Middle frontal gyrus (tissue), 1 donor: ENCODE measurements at regions not wholly inside any gene's neighbourhood (a gene's known extent, or its start where the extent isn't known, plus 50 kb on each side); places are given as distances from the start of the nearest gene placed in this dataset.

Experiments used
- DNase-seq: peaks from one replicate; pipeline ENCODE4 v3.0.0-alpha.2; 2015; ENCODE audit warnings: low spot score; ENCODE audit errors: extremely low spot score

DNA sequence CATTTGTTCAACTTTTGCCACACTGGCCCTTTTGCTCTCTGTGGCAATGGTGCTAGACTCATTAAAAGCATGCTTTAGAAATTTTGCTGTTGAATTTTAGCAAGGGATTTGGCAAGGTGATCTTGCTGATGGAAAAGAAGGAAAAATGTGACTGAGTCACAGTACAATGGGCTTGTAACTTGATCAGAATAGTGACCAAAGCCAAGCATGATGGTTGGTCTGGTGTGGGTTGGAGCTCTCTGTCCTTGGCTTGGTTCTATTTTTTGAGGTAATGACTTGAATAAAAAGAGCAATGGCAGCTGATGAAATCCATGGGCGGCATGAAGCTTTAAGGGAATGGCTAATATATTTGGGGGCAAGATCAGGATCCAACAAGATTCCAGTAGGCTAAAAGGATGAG, 114.4 kb upstream of the ZNF366 start:
- no peak for DNase-seq

DNA sequence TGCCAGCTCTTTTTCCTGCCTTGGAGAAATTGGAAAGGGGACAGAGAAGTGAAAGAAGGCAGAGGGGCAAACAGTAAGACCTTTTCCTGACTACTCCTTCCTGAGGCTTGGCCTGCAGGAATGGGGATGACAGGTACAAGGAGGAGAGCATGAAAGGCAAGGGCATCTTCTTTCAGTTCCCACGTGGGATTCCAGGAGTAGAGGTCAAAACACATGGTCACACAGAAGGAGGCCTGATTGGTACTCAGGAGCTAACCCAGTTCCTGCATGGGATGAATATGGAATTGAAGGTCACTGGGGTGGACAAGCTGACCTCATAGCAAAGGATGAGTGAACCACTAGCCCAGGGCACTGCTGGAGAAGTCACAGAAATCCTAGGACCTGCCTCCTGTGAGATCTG, 112.5 kb upstream of the ZNF366 start:
- no peak for DNase-seq

GRCh38 chr5:72619251-72619650, 112.0 kb upstream of the ZNF366 start:
- DNase-seq, result no peak

GRCh38 chr5:72618708-72619107, 111.5 kb upstream of the ZNF366 start:
- no peak for DNase-seq

GRCh38 chr5:72615061-72615460, 107.9 kb upstream of the ZNF366 start:
- no peak for DNase-seq

DNA sequence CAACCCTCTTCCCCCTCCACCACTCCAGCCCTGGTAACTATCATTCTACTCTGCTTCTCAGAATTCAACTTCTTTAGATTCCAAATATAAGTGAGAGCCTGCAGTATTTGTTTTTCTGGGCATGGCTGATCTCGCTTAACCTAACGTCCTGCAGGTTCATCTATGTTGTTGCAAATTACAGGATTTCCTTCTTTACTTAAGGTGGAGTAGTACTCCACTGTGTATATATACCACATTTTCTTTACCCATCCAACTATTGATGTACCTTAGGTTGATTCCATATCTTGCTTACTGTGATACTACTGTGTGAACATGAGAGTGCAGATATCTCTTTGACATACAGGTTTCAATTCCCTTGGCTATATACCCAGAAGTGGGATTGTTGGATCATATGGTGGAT, 106.3 kb upstream of the ZNF366 start:
- no peak for DNase-seq

- DNase-seq, result no peak
These were observed 105.6 kb upstream of the ZNF366 start for GRCh38 chr5:72612810-72613209.

GRCh38 chr5:72611118-72611730, 104.0 kb upstream of the ZNF366 start:
- DNase-seq, result peak; percentile 87

GRCh38 chr5:72608926-72609325, 101.7 kb upstream of the ZNF366 start:
- DNase-seq, result no peak

DNA sequence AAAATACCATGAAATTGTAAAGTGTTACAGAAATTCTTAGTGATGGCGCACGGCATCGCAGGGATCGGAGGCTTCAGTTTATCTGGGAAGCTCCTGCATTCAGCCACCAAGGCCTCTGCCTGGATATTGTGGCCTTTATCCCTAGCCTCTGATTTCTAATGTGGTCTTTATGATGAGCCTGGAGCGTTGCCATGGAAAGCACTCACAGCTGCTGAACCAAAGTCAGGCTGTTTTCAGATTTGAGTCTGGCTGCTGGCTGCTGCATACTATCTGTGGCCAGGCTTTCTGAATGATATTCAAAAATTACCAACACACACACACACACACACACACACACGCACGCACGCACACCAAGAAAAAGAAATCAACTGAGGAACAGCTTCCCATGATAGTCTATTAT, 101.1 kb upstream of the ZNF366 start:
- peak; percentile 51 for DNase-seq

- no peak for DNase-seq
These were observed 100.2 kb upstream of the ZNF366 start for GRCh38 chr5:72607381-72607780.

- DNase-seq, result no peak
These were observed 99.3 kb upstream of the ZNF366 start for GRCh38 chr5:72606525-72606924.

DNA sequence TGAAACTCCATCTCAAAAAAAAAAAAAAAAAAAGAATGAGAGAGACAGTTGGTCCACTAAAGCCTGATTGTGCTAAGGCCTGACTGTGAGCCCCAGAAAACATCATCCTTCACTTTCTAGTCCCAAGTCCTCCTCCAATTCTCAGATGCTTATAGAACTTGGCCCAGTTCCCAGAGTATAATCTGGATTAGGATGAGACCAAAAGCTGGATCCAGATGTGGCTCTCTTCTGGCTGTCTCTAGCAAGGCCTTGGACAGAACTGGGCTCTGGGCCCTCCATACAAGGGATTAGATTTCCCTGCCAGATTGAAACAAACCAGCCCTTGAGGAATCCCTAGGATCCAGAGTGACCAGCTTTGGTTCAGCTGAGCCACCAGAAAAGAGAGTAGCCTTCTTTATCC, 98.4 kb upstream of the ZNF366 start:
- no peak for DNase-seq

DNA sequence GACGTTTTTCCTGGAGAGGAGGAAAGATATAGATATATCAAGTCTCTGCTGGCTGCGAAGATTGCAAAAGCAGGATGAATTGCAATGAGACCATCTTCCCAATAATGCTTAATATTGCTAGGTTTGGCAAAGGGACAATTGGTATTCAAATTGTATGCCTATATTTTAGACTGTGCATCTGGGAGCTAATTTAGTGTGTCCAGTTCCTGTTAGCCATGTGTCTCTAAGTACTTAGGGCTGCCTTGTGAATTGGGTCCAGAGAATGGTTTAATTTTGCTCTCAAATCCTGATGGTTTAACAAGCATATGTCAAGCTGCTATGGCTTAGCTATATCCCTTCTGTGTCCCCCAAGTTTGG, 97.6 kb upstream of the ZNF366 start:
- no peak for DNase-seq

DNA sequence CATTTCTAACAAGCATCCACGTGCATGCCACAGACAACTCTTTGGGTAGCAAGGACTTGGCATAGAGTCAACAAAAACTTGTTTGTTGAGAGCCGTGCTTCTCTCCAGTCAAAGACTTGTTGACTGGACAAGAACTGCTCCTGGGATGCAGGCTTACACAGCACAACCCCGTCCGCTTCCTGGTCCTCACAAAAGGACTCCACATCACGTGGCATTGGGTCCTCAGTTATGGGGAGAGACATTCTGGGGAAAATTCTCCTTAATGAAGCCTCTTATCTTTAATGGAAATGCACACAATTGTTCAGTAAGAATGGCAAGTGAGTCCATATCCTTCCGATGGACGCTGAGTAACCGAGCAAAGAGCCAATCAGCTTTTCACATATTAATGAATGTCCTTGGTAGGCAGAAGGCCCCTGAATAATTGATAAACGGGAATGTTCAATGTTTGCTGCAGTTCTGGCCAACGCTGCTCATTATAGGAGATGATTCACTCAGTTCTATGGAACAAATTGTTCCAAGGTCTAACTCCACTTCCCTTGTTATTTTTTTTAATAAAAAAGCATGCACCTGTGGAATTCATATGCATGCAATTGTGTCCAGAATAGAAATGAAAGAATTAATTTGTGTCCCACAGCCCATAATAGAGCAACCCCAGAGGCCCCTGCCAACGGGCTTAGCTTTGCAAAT, 97.0 kb upstream of the ZNF366 start:
- no peak for DNase-seq

- no peak for DNase-seq
These were observed 95.8 kb upstream of the ZNF366 start for GRCh38 chr5:72602696-72603685.

GRCh38 chr5:72601861-72602260, 94.7 kb upstream of the ZNF366 start:
- DNase-seq, result no peak

- no peak for DNase-seq
These were observed 93.3 kb upstream of the ZNF366 start for GRCh38 chr5:72600391-72600981.

- no peak for DNase-seq
These were observed 92.5 kb upstream of the ZNF366 start for GRCh38 chr5:72599519-72600370.

GRCh38 chr5:72599065-72599433, 91.8 kb upstream of the ZNF366 start:
- DNase-seq, result no peak
